Chondrocyte (in vitro differentiated cells): ENCODE measurements at regions not wholly inside any gene's neighbourhood (a gene's known extent, or its start where the extent isn't known, plus 50 kb on each side); places are given as distances from the start of the nearest gene placed in this dataset.

Source experiments
- DNase-seq: peaks from one replicate; pipeline ENCODE4 v3.0.0; 2021; ENCODE audit warnings: mixed read lengths, low spot score
- H3K27ac Mint-ChIP-seq: one replicate; pipeline ENCODE4 v1.8.0; 2021; ENCODE audit warnings: mild to moderate bottlenecking, moderate library complexity, mixed read lengths; ENCODE audit not compliant: unreplicated experiment
- H3K27me3 Mint-ChIP-seq: 2 replicates; pipeline ENCODE4 v1.8.0; 2021; ENCODE audit warnings: low read depth, mixed read lengths
- H3K36me3 Mint-ChIP-seq: 2 replicates; pipeline ENCODE4 v1.8.0; 2021; ENCODE audit warnings: low read depth, mixed read lengths
- H3K4me1 Mint-ChIP-seq: 2 replicates; pipeline ENCODE4 v1.8.0; 2021; ENCODE audit warnings: low read depth, mild to moderate bottlenecking, mixed read lengths
- H3K4me3 Mint-ChIP-seq: one replicate; pipeline ENCODE4 v1.8.0; 2021; ENCODE audit warnings: mild to moderate bottlenecking, moderate library complexity, mixed read lengths; ENCODE audit not compliant: unreplicated experiment
- H3K9me3 Mint-ChIP-seq: 2 replicates; pipeline ENCODE4 v1.8.0; 2021; ENCODE audit warnings: low read depth, mixed read lengths
- CTCF ChIP-seq: fragments of 200-600 bp; sonication (generic); IDR thresholded peaks from 2 replicates; pipeline ENCODE4 v1.5.0; 2021; ENCODE audit warnings: antibody characterized with exemption, mild to moderate bottlenecking, moderate library complexity

- H3K4me1 Mint-ChIP-seq, result no peaks in the 10 kb centered on the region
- no peak overlapping the region for H3K27ac Mint-ChIP-seq
- H3K4me3 Mint-ChIP-seq, result no peak overlapping the region
- no peak for DNase-seq
- H3K27me3 Mint-ChIP-seq, result peaks cover 3% of the 10 kb centered on the region
- no peaks in the 10 kb centered on the region for H3K36me3 Mint-ChIP-seq
- TF ChIP-seq CTCF, result no peak
- peaks cover 13% of the 10 kb centered on the region for H3K9me3 Mint-ChIP-seq
These were observed 768.7 kb downstream of the BCL11B start for GRCh38 chr14:98503086-98503815.

- Mint-ChIP-seq H3K36me3 (no peaks in the 10 kb centered on the region), H3K4me1 (no peaks in the 10 kb centered on the region), H3K4me3 (no peak overlapping the region), H3K9me3 (peaks cover 17% of the 10 kb centered on the region), H3K27ac (no peak overlapping the region), H3K27me3 (peaks cover 7% of the 10 kb centered on the region)
- DNase-seq, result no peak
- TF ChIP-seq CTCF, result no peak
These were observed 764.7 kb downstream of the BCL11B start for GRCh38 chr14:98507264-98507663.

- no peak for TF ChIP-seq CTCF
- H3K36me3 Mint-ChIP-seq, result no peaks in the 10 kb centered on the region
- no peak overlapping the region for H3K4me3 Mint-ChIP-seq
- no peaks in the 10 kb centered on the region for H3K4me1 Mint-ChIP-seq
- no peak overlapping the region for H3K27ac Mint-ChIP-seq
- peaks cover 5% of the 10 kb centered on the region for H3K27me3 Mint-ChIP-seq
- no peak for DNase-seq
- peaks cover 15% of the 10 kb centered on the region for H3K9me3 Mint-ChIP-seq
These were observed 761.6 kb downstream of the BCL11B start for GRCh38 chr14:98510392-98510791.

GRCh38 chr14:98512501-98513251 lies 759.3 kb downstream of the BCL11B start:
- Mint-ChIP-seq H3K4me3 (no peak overlapping the region), H3K36me3 (no peaks in the 10 kb centered on the region), H3K9me3 (peaks cover 10% of the 10 kb centered on the region), H3K27ac (no peak overlapping the region), H3K27me3 (peaks cover 5% of the 10 kb centered on the region), H3K4me1 (no peaks in the 10 kb centered on the region)
- no peak for DNase-seq
- no peak for TF ChIP-seq CTCF

- Mint-ChIP-seq H3K4me3 (no peak overlapping the region), H3K27ac (no peak overlapping the region), H3K36me3 (no peaks in the 10 kb centered on the region), H3K9me3 (peaks cover 10% of the 10 kb centered on the region), H3K4me1 (no peaks in the 10 kb centered on the region), H3K27me3 (peaks cover 5% of the 10 kb centered on the region)
- TF ChIP-seq CTCF, result no peak
- DNase-seq, result no peak
These were observed 758.4 kb downstream of the BCL11B start for GRCh38 chr14:98513558-98513957.
